ENCODE measurements at regions not wholly inside any gene's neighbourhood (a gene's known extent, or its start where the extent isn't known, plus 50 kb on each side); places are given as distances from the start of the nearest gene placed in this dataset.
"Not testable (repeated sequence)": the region's sequence is repeated elsewhere in the genome, so short reads cannot be mapped to it uniquely, and the experiment has no call there.

DNA sequence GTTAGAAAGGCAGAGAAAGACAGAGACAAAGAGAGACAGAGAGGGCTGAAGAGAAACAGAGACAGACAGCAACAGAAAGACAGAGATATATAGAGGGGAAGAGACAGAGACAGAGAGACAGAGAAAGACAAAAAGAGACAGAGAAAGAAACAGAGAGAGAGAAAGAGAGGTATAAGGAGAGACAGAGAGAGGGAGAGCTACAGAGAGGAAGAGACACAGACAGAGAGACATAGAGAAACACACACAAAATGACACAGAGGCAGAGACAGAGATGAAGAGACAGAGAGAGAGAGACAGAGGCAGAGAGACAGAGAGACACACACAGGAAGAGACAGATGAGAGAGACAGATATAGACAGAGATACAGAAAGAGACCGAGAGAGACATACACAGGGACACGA lies 168.6 kb downstream of the TMEM121 start:
- DNase-seq (ENCODE audit: low read depth in 2 of 2), result no peak
- H3K4me1 ChIP-seq (ENCODE audit: control insufficient read depth, extremely low read depth, insufficient read depth, low read length), result no peaks in the 10 kb centered on the region
- H3K9me3 ChIP-seq (ENCODE audit: control insufficient read depth, insufficient read depth, low read depth, low read length), result no peaks in the 10 kb centered on the region
- TF ChIP-seq EZH2 (IDR thresholded peaks at IDR 0.05; ENCODE audit: low read length, missing control alignments) (no peak), CTCF (conservative IDR thresholded peaks at IDR 0.05 in 1 of 2, IDR thresholded peaks at IDR 0.05 in 1 of 2; ENCODE audit: low read depth in 1 of 2, low read length in 2 of 2) (no peak)
- no peak overlapping the region for H3K4me2 ChIP-seq (ENCODE audit: extremely low read depth, insufficient read depth, low read length)
- no peak overlapping the region for H3K27ac ChIP-seq (ENCODE audit: insufficient read depth, low read length)
- no peaks in the 10 kb centered on the region for H3K36me3 ChIP-seq (ENCODE audit: control insufficient read depth, insufficient read depth, low read length)
- no peaks in the 10 kb centered on the region for H4K20me1 ChIP-seq (ENCODE audit: control insufficient read depth, extremely low read depth, insufficient read depth, low read length)
- H3K9ac ChIP-seq (ENCODE audit: insufficient read depth, low read length), result no peak overlapping the region
- H3K79me2 ChIP-seq (ENCODE audit: control insufficient read depth, insufficient read depth, low read length), result no peaks in the 10 kb centered on the region
- no peak overlapping the region for H2AFZ ChIP-seq (ENCODE audit: low read length)
- no peak overlapping the region for H3K4me3 ChIP-seq (replicated peaks in 1 of 4; ENCODE audit: control extremely low read depth in 1 of 4, insufficient read depth in 1 of 4, low read depth in 3 of 4, low read length in 4 of 4)
- no peaks in the 10 kb centered on the region for H3K27me3 ChIP-seq (ENCODE audit: control insufficient read depth, insufficient read depth, low read length)

DNA sequence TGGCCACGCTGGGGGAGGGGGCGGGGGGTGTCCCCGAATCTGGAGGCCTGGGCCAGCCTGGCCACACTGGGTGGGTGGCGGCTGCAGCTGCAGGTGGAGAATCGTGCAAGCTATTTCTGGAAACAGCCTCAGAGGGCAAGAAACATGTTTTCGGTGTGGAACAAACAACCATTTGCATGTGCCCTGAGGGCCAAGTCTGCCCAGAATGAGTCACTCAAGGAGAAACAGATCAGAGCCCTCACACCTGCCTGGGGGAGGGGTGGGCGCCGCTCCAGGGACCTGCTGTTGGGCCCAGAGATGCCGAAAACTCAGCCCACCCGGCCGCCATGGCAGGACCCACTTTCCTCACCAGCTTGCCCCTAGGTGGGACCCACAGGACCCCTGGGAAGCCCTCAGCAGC lies 170.0 kb downstream of the TMEM121 start:
- H3K4me3 ChIP-seq (replicated peaks in 1 of 4; ENCODE audit: control extremely low read depth in 1 of 4, insufficient read depth in 1 of 4, low read depth in 3 of 4, low read length in 4 of 4); H3K79me2 ChIP-seq (ENCODE audit: control insufficient read depth, insufficient read depth, low read length); H3K9me3 ChIP-seq (ENCODE audit: control insufficient read depth, insufficient read depth, low read depth, low read length); DNase-seq (ENCODE audit: low read depth in 2 of 2); H3K4me1 ChIP-seq (ENCODE audit: control insufficient read depth, extremely low read depth, insufficient read depth, low read length); H2AFZ ChIP-seq (ENCODE audit: low read length); H3K36me3 ChIP-seq (ENCODE audit: control insufficient read depth, insufficient read depth, low read length); H4K20me1 ChIP-seq (ENCODE audit: control insufficient read depth, extremely low read depth, insufficient read depth, low read length); H3K9ac ChIP-seq (ENCODE audit: insufficient read depth, low read length); H3K27me3 ChIP-seq (ENCODE audit: control insufficient read depth, insufficient read depth, low read length); H3K27ac ChIP-seq (ENCODE audit: insufficient read depth, low read length); H3K4me2 ChIP-seq (ENCODE audit: extremely low read depth, insufficient read depth, low read length): not testable (repeated sequence)

GRCh38 chr14:105697414-105697813 lies 171.0 kb downstream of the TMEM121 start:
- H4K20me1 ChIP-seq (ENCODE audit: control insufficient read depth, extremely low read depth, insufficient read depth, low read length); H3K4me1 ChIP-seq (ENCODE audit: control insufficient read depth, extremely low read depth, insufficient read depth, low read length); H3K27ac ChIP-seq (ENCODE audit: insufficient read depth, low read length); H3K4me3 ChIP-seq (replicated peaks in 1 of 4; ENCODE audit: control extremely low read depth in 1 of 4, insufficient read depth in 1 of 4, low read depth in 3 of 4, low read length in 4 of 4); H3K9ac ChIP-seq (ENCODE audit: insufficient read depth, low read length); H2AFZ ChIP-seq (ENCODE audit: low read length); DNase-seq (ENCODE audit: low read depth in 2 of 2); H3K9me3 ChIP-seq (ENCODE audit: control insufficient read depth, insufficient read depth, low read depth, low read length); H3K4me2 ChIP-seq (ENCODE audit: extremely low read depth, insufficient read depth, low read length); H3K27me3 ChIP-seq (ENCODE audit: control insufficient read depth, insufficient read depth, low read length); H3K36me3 ChIP-seq (ENCODE audit: control insufficient read depth, insufficient read depth, low read length); H3K79me2 ChIP-seq (ENCODE audit: control insufficient read depth, insufficient read depth, low read length): not testable (repeated sequence)

DNA sequence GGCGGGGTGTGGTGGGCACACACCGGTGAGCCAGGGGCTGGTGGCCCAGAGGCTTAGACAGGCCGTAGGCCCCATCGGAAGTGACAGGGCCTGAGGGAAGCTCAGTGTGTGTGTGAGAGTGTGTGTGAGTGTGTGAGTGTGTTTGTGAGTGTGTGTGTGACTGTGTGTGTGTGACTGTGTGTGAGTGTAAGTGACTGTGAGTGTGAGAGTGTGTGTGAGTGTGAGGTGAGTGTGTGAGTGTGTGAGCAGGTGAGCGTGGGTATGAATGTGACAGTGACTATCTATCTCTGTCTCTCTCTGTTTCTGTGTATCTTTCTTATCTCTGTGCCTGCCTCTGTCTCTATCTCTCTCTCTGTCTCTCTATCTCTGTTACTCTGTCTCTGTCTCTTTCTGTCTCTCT lies 171.6 kb downstream of the TMEM121 start:
- H3K4me1 ChIP-seq (ENCODE audit: control insufficient read depth, extremely low read depth, insufficient read depth, low read length); H3K9me3 ChIP-seq (ENCODE audit: control insufficient read depth, insufficient read depth, low read depth, low read length); H2AFZ ChIP-seq (ENCODE audit: low read length); H3K27ac ChIP-seq (ENCODE audit: insufficient read depth, low read length); H3K9ac ChIP-seq (ENCODE audit: insufficient read depth, low read length); H3K4me3 ChIP-seq (replicated peaks in 1 of 4; ENCODE audit: control extremely low read depth in 1 of 4, insufficient read depth in 1 of 4, low read depth in 3 of 4, low read length in 4 of 4); H3K27me3 ChIP-seq (ENCODE audit: control insufficient read depth, insufficient read depth, low read length); H3K36me3 ChIP-seq (ENCODE audit: control insufficient read depth, insufficient read depth, low read length); H4K20me1 ChIP-seq (ENCODE audit: control insufficient read depth, extremely low read depth, insufficient read depth, low read length); DNase-seq (ENCODE audit: low read depth in 2 of 2); H3K4me2 ChIP-seq (ENCODE audit: extremely low read depth, insufficient read depth, low read length); H3K79me2 ChIP-seq (ENCODE audit: control insufficient read depth, insufficient read depth, low read length): not testable (repeated sequence)

- not testable (repeated sequence) for H4K20me1 ChIP-seq (ENCODE audit: control insufficient read depth, extremely low read depth, insufficient read depth, low read length); H3K36me3 ChIP-seq (ENCODE audit: control insufficient read depth, insufficient read depth, low read length); H3K4me3 ChIP-seq (replicated peaks in 1 of 4; ENCODE audit: control extremely low read depth in 1 of 4, insufficient read depth in 1 of 4, low read depth in 3 of 4, low read length in 4 of 4); H3K27me3 ChIP-seq (ENCODE audit: control insufficient read depth, insufficient read depth, low read length); H3K79me2 ChIP-seq (ENCODE audit: control insufficient read depth, insufficient read depth, low read length); H2AFZ ChIP-seq (ENCODE audit: low read length); H3K9ac ChIP-seq (ENCODE audit: insufficient read depth, low read length); H3K4me1 ChIP-seq (ENCODE audit: control insufficient read depth, extremely low read depth, insufficient read depth, low read length); H3K4me2 ChIP-seq (ENCODE audit: extremely low read depth, insufficient read depth, low read length); DNase-seq (ENCODE audit: low read depth in 2 of 2); H3K9me3 ChIP-seq (ENCODE audit: control insufficient read depth, insufficient read depth, low read depth, low read length); H3K27ac ChIP-seq (ENCODE audit: insufficient read depth, low read length)
Measured at GRCh38 chr14:105698940-105699556, 172.7 kb downstream of the TMEM121 start.

DNA sequence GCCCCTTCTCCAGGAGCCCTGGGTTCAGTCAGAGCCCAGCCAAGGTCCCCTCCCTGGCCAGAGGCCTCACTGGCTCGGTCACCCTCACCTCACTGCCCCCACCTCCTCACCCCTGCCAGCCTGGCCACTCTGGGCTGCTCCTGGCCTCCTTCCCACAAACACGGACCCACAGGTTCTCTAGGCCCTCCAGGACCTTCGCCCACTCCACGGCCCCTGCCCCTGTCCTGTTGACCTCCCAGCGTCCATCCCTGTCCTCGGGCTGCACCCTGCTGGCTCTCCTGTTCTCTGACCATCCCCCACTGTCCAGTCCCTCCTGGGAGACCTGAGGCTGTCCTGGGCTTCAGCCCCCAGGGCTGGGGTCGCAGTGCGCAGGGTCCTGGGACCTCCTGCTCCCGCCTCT lies 173.3 kb downstream of the TMEM121 start:
- H3K9ac ChIP-seq (ENCODE audit: insufficient read depth, low read length); H3K9me3 ChIP-seq (ENCODE audit: control insufficient read depth, insufficient read depth, low read depth, low read length); H3K27me3 ChIP-seq (ENCODE audit: control insufficient read depth, insufficient read depth, low read length); H3K4me3 ChIP-seq (replicated peaks in 1 of 4; ENCODE audit: control extremely low read depth in 1 of 4, insufficient read depth in 1 of 4, low read depth in 3 of 4, low read length in 4 of 4); H3K4me2 ChIP-seq (ENCODE audit: extremely low read depth, insufficient read depth, low read length); H3K79me2 ChIP-seq (ENCODE audit: control insufficient read depth, insufficient read depth, low read length); H3K4me1 ChIP-seq (ENCODE audit: control insufficient read depth, extremely low read depth, insufficient read depth, low read length); H3K36me3 ChIP-seq (ENCODE audit: control insufficient read depth, insufficient read depth, low read length); H4K20me1 ChIP-seq (ENCODE audit: control insufficient read depth, extremely low read depth, insufficient read depth, low read length); H3K27ac ChIP-seq (ENCODE audit: insufficient read depth, low read length); H2AFZ ChIP-seq (ENCODE audit: low read length); DNase-seq (ENCODE audit: low read depth in 2 of 2): not testable (repeated sequence)
